HEK293 (cell line): ENCODE measurements at regions not wholly inside any gene's neighbourhood (a gene's known extent, or its start where the extent isn't known, plus 50 kb on each side); places are given as distances from the start of the nearest gene placed in this dataset.
A peak's percentile ranks its signal among the peaks of the same experiment; 100 is the strongest.

ENCODE experiments used
- CTCF ChIA-PET: fragments of 350-600 bp; formaldehyde crosslinking; extraction: SDS; loops from one replicate; lab custom pipeline; 2021; ENCODE audit warnings: antibody characterized with exemption; lab: Yijun Ruan, JAX
- POLR2A ChIA-PET: fragments of 300-600 bp; formaldehyde crosslinking; extraction: SDS; loops from one replicate; lab custom pipeline; 2020; ENCODE audit warnings: antibody characterized with exemption, inconsistent platforms; lab: Yijun Ruan, JAX
- H3K27ac ChIP-seq: fragments of 200-500 bp; sonication (Bioruptor generic); 2 replicates; pipeline ENCODE4 v1.5.1; 2014; ENCODE audit warnings: low read depth, low read length, control low read depth, inconsistent platforms; ENCODE audit errors: extremely low read depth
- H3K36me3 ChIP-seq, 2 experiments: fragments of 200-500 bp in 1 of 2; sonication (Bioruptor generic) in 1 of 2; 1 replicate in 1 of 2; 2 replicates in 1 of 2; pipeline ENCODE4 v1.5.1; 2014 to 2017; ENCODE audit warnings: inconsistent platforms in 2 of 2, low read length in 2 of 2; ENCODE audit not compliant: control insufficient read depth in 2 of 2, insufficient read depth in 1 of 2
- H3K4me1 ChIP-seq: fragments of 200-500 bp; sonication (Bioruptor generic); 2 replicates; pipeline ENCODE4 v1.5.1; 2014; ENCODE audit warnings: mild to moderate bottlenecking, low read length, inconsistent platforms; ENCODE audit not compliant: control insufficient read depth, insufficient read depth
- H3K4me3 ChIP-seq: 2 replicates; pipeline ENCODE4 v1.5.1; 2011; ENCODE audit warnings: low read depth, mild to moderate bottlenecking, control low read depth, low read length, moderate library complexity
- H3K9me3 ChIP-seq: fragments of 200-500 bp; sonication (Bioruptor generic); 2 replicates; pipeline ENCODE4 v1.5.1; 2014; ENCODE audit warnings: low read depth, low read length, inconsistent platforms; ENCODE audit not compliant: control insufficient read depth, insufficient read depth
- SP3 ChIP-seq: fragments of 450-650 bp; formaldehyde crosslinking; IDR thresholded peaks from 2 replicates; pipeline ENCODE4 v1.5.1; 2016; ENCODE audit warnings: missing biosample characterization, missing genetic modification characterization
- SP7 ChIP-seq: fragments of 450-650 bp; formaldehyde crosslinking; IDR thresholded peaks from 2 replicates; pipeline ENCODE4 v1.5.1; 2016; ENCODE audit warnings: missing biosample characterization, missing genetic modification characterization
- ZFP37 ChIP-seq: fragments of 450-650 bp; formaldehyde crosslinking; IDR thresholded peaks from 2 replicates; pipeline ENCODE4 v1.5.1; 2016; ENCODE audit warnings: missing biosample characterization, missing genetic modification characterization
- ZFP41 ChIP-seq: fragments of 450-650 bp; formaldehyde crosslinking; IDR thresholded peaks from 2 replicates; pipeline ENCODE4 v1.5.1; 2016; ENCODE audit warnings: missing biosample characterization, missing genetic modification characterization, borderline replicate concordance
- ZNF10 ChIP-seq: fragments of 450-650 bp; formaldehyde crosslinking; IDR thresholded peaks from 2 replicates; pipeline ENCODE4 v1.5.1; 2017; ENCODE audit warnings: missing biosample characterization, missing genetic modification characterization
- ZNF214 ChIP-seq: fragments of 450-650 bp; formaldehyde crosslinking; IDR thresholded peaks from 2 replicates; pipeline ENCODE4 v1.5.1; 2017; ENCODE audit warnings: missing biosample characterization, mild to moderate bottlenecking, missing genetic modification characterization, borderline replicate concordance
- ZNF366 ChIP-seq: fragments of 450-650 bp; formaldehyde crosslinking; conservative IDR thresholded peaks from 2 replicates; pipeline ENCODE4 v1.5.1; 2016; ENCODE audit warnings: missing biosample characterization, missing genetic modification characterization
- ZNF404 ChIP-seq: fragments of 450-650 bp; formaldehyde crosslinking; IDR thresholded peaks from 2 replicates; pipeline ENCODE4 v1.5.1; 2017; ENCODE audit warnings: missing biosample characterization, missing genetic modification characterization
- ZNF426 ChIP-seq: fragments of 450-650 bp; formaldehyde crosslinking; IDR thresholded peaks from 2 replicates; pipeline ENCODE4 v1.5.1; 2017; ENCODE audit warnings: missing biosample characterization, missing genetic modification characterization, mild to moderate bottlenecking, inconsistent platforms, moderate library complexity
- ZNF501 ChIP-seq: fragments of 450-650 bp; formaldehyde crosslinking; IDR thresholded peaks from 2 replicates; pipeline ENCODE4 v1.5.1; 2016; ENCODE audit warnings: missing biosample characterization, missing genetic modification characterization
- ZNF518A ChIP-seq: fragments of 450-650 bp; formaldehyde crosslinking; conservative IDR thresholded peaks from 2 replicates; pipeline ENCODE4 v1.5.1; 2016; ENCODE audit warnings: low read depth, missing biosample characterization, missing genetic modification characterization
- ZNF654 ChIP-seq: fragments of 450-650 bp; formaldehyde crosslinking; IDR thresholded peaks from 2 replicates; pipeline ENCODE4 v1.5.1; 2016; ENCODE audit warnings: low read depth, missing biosample characterization, missing genetic modification characterization
- TF ChIP-seq, protein P1 (sequence below): fragments of 450-650 bp; formaldehyde crosslinking; IDR thresholded peaks from 2 replicates; pipeline ENCODE4 v1.5.1; 2017; ENCODE audit warnings: missing biosample characterization, missing genetic modification characterization
- TF ChIP-seq, protein P2 (sequence below): fragments of 450-650 bp; formaldehyde crosslinking; IDR thresholded peaks from 2 replicates; pipeline ENCODE4 v1.5.1; 2016; ENCODE audit warnings: missing biosample characterization, missing genetic modification characterization
- TF ChIP-seq, protein P3 (sequence below): sonication (generic); formaldehyde crosslinking; IDR thresholded peaks from 2 replicates; pipeline ENCODE4 v1.8.1; 2022; ENCODE audit warnings: mild to moderate bottlenecking, moderate library complexity, missing genetic modification reagents
- TF ChIP-seq, protein P4 (sequence below): fragments of 450-650 bp; formaldehyde crosslinking; IDR thresholded peaks from 2 replicates; pipeline ENCODE4 v1.5.1; 2016; ENCODE audit warnings: missing biosample characterization, missing genetic modification characterization

- CTCF ChIA-PET: interaction anchor here (0.7 kb wide), 1 partner anchor 267 kb away, joined by 3 read pairs; no protein-coding TSS in a partner anchor
- POLR2A ChIA-PET: no interaction called here
- TF ChIP-seq SP7 (tag by site-specific recombination) (no peak), ZNF366 (tag by site-specific recombination) (no peak), ZNF214 (tag by site-specific recombination) (no peak), ZFP41 (tag by site-specific recombination) (no peak), ZFP37 (tag by site-specific recombination) (no peak), ZNF426 (no peak), SP3 (tag by site-specific recombination) (no peak), ZNF10 (tag by site-specific recombination) (no peak)
- TF ChIP-seq, protein P1, sequence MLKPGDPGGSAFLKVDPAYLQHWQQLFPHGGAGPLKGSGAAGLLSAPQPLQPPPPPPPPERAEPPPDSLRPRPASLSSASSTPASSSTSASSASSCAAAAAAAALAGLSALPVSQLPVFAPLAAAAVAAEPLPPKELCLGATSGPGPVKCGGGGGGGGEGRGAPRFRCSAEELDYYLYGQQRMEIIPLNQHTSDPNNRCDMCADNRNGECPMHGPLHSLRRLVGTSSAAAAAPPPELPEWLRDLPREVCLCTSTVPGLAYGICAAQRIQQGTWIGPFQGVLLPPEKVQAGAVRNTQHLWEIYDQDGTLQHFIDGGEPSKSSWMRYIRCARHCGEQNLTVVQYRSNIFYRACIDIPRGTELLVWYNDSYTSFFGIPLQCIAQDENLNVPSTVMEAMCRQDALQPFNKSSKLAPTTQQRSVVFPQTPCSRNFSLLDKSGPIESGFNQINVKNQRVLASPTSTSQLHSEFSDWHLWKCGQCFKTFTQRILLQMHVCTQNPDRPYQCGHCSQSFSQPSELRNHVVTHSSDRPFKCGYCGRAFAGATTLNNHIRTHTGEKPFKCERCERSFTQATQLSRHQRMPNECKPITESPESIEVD (tag by site-specific recombination): no peak
- TF ChIP-seq, protein P2, sequence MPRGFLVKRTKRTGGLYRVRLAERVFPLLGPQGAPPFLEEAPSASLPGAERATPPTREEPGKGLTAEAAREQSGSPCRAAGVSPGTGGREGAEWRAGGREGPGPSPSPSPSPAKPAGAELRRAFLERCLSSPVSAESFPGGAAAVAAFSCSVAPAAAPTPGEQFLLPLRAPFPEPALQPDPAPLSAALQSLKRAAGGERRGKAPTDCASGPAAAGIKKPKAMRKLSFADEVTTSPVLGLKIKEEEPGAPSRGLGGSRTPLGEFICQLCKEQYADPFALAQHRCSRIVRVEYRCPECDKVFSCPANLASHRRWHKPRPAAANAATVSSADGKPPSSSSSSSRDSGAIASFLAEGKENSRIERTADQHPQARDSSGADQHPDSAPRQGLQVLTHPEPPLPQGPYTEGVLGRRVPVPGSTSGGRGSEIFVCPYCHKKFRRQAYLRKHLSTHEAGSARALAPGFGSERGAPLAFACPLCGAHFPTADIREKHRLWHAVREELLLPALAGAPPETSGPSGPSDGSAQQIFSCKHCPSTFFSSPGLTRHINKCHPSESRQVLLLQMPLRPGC (tag by site-specific recombination): no peak
- TF ChIP-seq, protein P3, sequence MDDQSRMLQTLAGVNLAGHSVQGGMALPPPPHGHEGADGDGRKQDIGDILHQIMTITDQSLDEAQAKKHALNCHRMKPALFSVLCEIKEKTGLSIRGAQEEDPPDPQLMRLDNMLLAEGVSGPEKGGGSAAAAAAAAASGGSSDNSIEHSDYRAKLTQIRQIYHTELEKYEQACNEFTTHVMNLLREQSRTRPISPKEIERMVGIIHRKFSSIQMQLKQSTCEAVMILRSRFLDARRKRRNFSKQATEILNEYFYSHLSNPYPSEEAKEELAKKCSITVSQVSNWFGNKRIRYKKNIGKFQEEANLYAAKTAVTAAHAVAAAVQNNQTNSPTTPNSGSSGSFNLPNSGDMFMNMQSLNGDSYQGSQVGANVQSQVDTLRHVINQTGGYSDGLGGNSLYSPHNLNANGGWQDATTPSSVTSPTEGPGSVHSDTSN: no peak
- TF ChIP-seq, protein P4, sequence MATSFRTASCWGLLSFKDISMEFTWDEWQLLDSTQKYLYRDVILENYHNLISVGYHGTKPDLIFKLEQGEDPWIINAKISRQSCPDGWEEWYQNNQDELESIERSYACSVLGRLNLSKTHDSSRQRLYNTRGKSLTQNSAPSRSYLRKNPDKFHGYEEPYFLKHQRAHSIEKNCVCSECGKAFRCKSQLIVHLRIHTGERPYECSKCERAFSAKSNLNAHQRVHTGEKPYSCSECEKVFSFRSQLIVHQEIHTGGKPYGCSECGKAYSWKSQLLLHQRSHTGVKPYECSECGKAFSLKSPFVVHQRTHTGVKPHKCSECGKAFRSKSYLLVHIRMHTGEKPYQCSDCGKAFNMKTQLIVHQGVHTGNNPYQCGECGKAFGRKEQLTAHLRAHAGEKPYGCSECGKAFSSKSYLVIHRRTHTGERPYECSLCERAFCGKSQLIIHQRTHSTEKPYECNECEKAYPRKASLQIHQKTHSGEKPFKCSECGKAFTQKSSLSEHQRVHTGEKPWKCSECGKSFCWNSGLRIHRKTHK (tag by site-specific recombination): no peak
- H3K4me3 ChIP-seq: no peak overlapping the region
- no peaks in the 10 kb centered on the region for H3K36me3 ChIP-seq
- H3K4me1 ChIP-seq: no peaks in the 10 kb centered on the region
- H3K9me3 ChIP-seq: no peaks in the 10 kb centered on the region
- no peak overlapping the region for H3K27ac ChIP-seq
These were observed 369.6 kb upstream of the AZI2 start for GRCh38 chr3:28718074-28718849.

- no peaks in the 10 kb centered on the region for H3K36me3 ChIP-seq
- no peak overlapping the region for H3K4me3 ChIP-seq
- TF ChIP-seq ZNF501 (tag by site-specific recombination) (no peak), ZNF654 (tag by site-specific recombination) (peak; percentile 43)
- TF ChIP-seq, all 188 proteins: peak for 1
- ChIA-PET POLR2A (no interaction called here), CTCF (interaction anchor here (0.6 to 2.7 kb wide), 14 partner anchors 9 to 254 kb away, joined by 3 to 20 read pairs (median 4); no protein-coding TSS in a partner anchor)
- Histone ChIP-seq H3K27ac (no peak overlapping the region), H3K4me1 (no peaks in the 10 kb centered on the region), H3K9me3 (no peaks in the 10 kb centered on the region)
These were observed 378.2 kb upstream of the AZI2 start for GRCh38 chr3:28726840-28727239.

- TF ChIP-seq ZNF404 (tag by site-specific recombination) (no peak), ZNF518A (tag by site-specific recombination) (no peak)
- TF ChIP-seq, all 188 proteins: peak for 0
- no peaks in the 10 kb centered on the region for H3K4me1 ChIP-seq
- no peak overlapping the region for H3K27ac ChIP-seq
- POLR2A ChIA-PET: no interaction called here
- CTCF ChIA-PET: interaction anchor here (0.6 to 2.7 kb wide), 10 partner anchors 9 to 250 kb away, joined by 3 to 20 read pairs (median 4); no protein-coding TSS in a partner anchor
- H3K9me3 ChIP-seq: no peaks in the 10 kb centered on the region
- H3K4me3 ChIP-seq: no peak overlapping the region
- no peaks in the 10 kb centered on the region for H3K36me3 ChIP-seq
These were observed 378.7 kb upstream of the AZI2 start for GRCh38 chr3:28727307-28727706.
